ENCODE measurements at regions not wholly inside any gene's neighbourhood (a gene's known extent, or its start where the extent isn't known, plus 50 kb on each side); places are given as distances from the start of the nearest gene placed in this dataset.

Small RNA genes in the stretch of these regions (small RNA-seq; reads per million reads assigned to genes)
- gene RN7SL147P: 0 to 0.33 reads per million in 2 experiments

Data from SK-MEL-5 (cell line).